SK-N-SH treated with all-trans-retinoic acid at 6 μM for 48 hours (cell line): ENCODE measurements at regions not wholly inside any gene's neighbourhood (a gene's known extent, or its start where the extent isn't known, plus 50 kb on each side); places are given as distances from the start of the nearest gene placed in this dataset.

Experiments
- ATAC-seq: fragments of 200-7000 bp; cut with Tn5 transposase; 3 replicates; pipeline ENCODE4 v1.9.1; 2020; ENCODE audit warnings: mild to moderate bottlenecking, moderate library complexity
- ARNTL ChIP-seq: fragments of 450-650 bp; formaldehyde crosslinking; IDR thresholded peaks from 2 replicates; pipeline ENCODE4 v1.5.0; 2020; ENCODE audit warnings: low read depth, mild to moderate bottlenecking, moderate library complexity, borderline replicate concordance
- BACH2 ChIP-seq: fragments of 250-450 bp; sonication (Bioruptor Pico); IDR thresholded peaks from 2 replicates; pipeline ENCODE4 v1.9.0; 2021; ENCODE audit warnings: mild to moderate bottlenecking, borderline replicate concordance
- CREB5 ChIP-seq: fragments of 250-450 bp; sonication (Bioruptor Pico); IDR thresholded peaks from 2 replicates; pipeline ENCODE4 v1.5.1; 2020; ENCODE audit warnings: low read depth, mild to moderate bottlenecking, moderate library complexity
- CSDC2 ChIP-seq: fragments of 250-450 bp; sonication (Bioruptor Pico); IDR thresholded peaks from 2 replicates; pipeline ENCODE4 v1.5.0; 2020; ENCODE audit warnings: mild to moderate bottlenecking, moderate library complexity
- CSRNP3 ChIP-seq: fragments of 250-450 bp; sonication (Bioruptor Pico); IDR thresholded peaks from 2 replicates; pipeline ENCODE4 v1.5.1; 2021; ENCODE audit warnings: mild to moderate bottlenecking, moderate library complexity
- ESRRG ChIP-seq: fragments of 250-450 bp; sonication (Bioruptor Pico); IDR thresholded peaks from 2 replicates; pipeline ENCODE4 v1.6.1; 2021; ENCODE audit warnings: mild to moderate bottlenecking
- ISL1 ChIP-seq: fragments of 250-450 bp; sonication (Bioruptor Pico); IDR thresholded peaks from 2 replicates; pipeline ENCODE4 v2.1.2; 2022; ENCODE audit warnings: mild to moderate bottlenecking, moderate library complexity
- OSR1 ChIP-seq: fragments of 250-450 bp; sonication (Bioruptor Pico); IDR thresholded peaks from 2 replicates; pipeline ENCODE4 v1.8.0; 2022; ENCODE audit warnings: moderate library complexity, mild to moderate bottlenecking, inconsistent platforms
- PATZ1 ChIP-seq: fragments of 250-450 bp; sonication (Bioruptor Pico); IDR thresholded peaks from 2 replicates; pipeline ENCODE4 v1.8.0; 2020; ENCODE audit warnings: mild to moderate bottlenecking, moderate library complexity, borderline replicate concordance
- PPARA ChIP-seq: fragments of 250-450 bp; sonication (Bioruptor Pico); IDR thresholded peaks from 2 replicates; pipeline ENCODE4 v1.5.0; 2020; ENCODE audit warnings: mild to moderate bottlenecking, borderline replicate concordance
- RARB ChIP-seq: fragments of 250-450 bp; sonication (Bioruptor Pico); IDR thresholded peaks from 2 replicates; pipeline ENCODE4 v1.8.0; 2021; ENCODE audit warnings: mild to moderate bottlenecking, moderate library complexity
- SNAI2 ChIP-seq: fragments of 250-450 bp; sonication (Bioruptor Pico); IDR thresholded peaks from 2 replicates; pipeline ENCODE4 v1.5.0; 2020; ENCODE audit warnings: mild to moderate bottlenecking, moderate library complexity
- TCF4 ChIP-seq: fragments of 250-450 bp; sonication (Bioruptor Pico); IDR thresholded peaks from 2 replicates; pipeline ENCODE4 v1.8.0; 2021; ENCODE audit warnings: mild to moderate bottlenecking, moderate library complexity, borderline replicate concordance
- TOX ChIP-seq: fragments of 250-450 bp; sonication (Bioruptor Pico); IDR thresholded peaks from 2 replicates; pipeline ENCODE4 v1.8.0; 2021; ENCODE audit warnings: mild to moderate bottlenecking, moderate library complexity, borderline replicate concordance
- TSHZ2 ChIP-seq: fragments of 250-450 bp; sonication (Bioruptor Pico); IDR thresholded peaks from 2 replicates; pipeline ENCODE4 v1.5.0; 2020; ENCODE audit warnings: mild to moderate bottlenecking, moderate library complexity
- ZC3H10 ChIP-seq: fragments of 250-450 bp; sonication (Bioruptor Pico); IDR thresholded peaks from 2 replicates; pipeline ENCODE4 v1.5.1; 2021; ENCODE audit warnings: mild to moderate bottlenecking, moderate library complexity
- ZFP3 ChIP-seq: fragments of 250-450 bp; sonication (Bioruptor Pico); IDR thresholded peaks from 2 replicates; pipeline ENCODE4 v1.5.0; 2020; ENCODE audit warnings: mild to moderate bottlenecking, moderate library complexity
- ZFP30 ChIP-seq: fragments of 450-650 bp; formaldehyde crosslinking; IDR thresholded peaks from 2 replicates; pipeline ENCODE4 v1.5.0; 2022; ENCODE audit warnings: mild to moderate bottlenecking, moderate library complexity
- ZNF565 ChIP-seq: fragments of 450-650 bp; formaldehyde crosslinking; conservative IDR thresholded peaks from 2 replicates; pipeline ENCODE4 v1.5.0; 2020; ENCODE audit warnings: low read depth, mild to moderate bottlenecking, moderate library complexity
- ZNF70 ChIP-seq: fragments of 450-650 bp; formaldehyde crosslinking; IDR thresholded peaks from 2 replicates; pipeline ENCODE4 v1.5.0; 2020; ENCODE audit warnings: mild to moderate bottlenecking, moderate library complexity
- ZNF8 ChIP-seq: fragments of 450-650 bp; formaldehyde crosslinking; IDR thresholded peaks from 2 replicates; pipeline ENCODE4 v1.5.0; 2020; ENCODE audit warnings: mild to moderate bottlenecking, moderate library complexity
- TF ChIP-seq, protein P1 (sequence below): fragments of 250-450 bp; sonication (Bioruptor Pico); IDR thresholded peaks from 2 replicates; pipeline ENCODE4 v1.8.0; 2021; ENCODE audit warnings: low read depth, mild to moderate bottlenecking, moderate library complexity, borderline replicate concordance

DNA sequence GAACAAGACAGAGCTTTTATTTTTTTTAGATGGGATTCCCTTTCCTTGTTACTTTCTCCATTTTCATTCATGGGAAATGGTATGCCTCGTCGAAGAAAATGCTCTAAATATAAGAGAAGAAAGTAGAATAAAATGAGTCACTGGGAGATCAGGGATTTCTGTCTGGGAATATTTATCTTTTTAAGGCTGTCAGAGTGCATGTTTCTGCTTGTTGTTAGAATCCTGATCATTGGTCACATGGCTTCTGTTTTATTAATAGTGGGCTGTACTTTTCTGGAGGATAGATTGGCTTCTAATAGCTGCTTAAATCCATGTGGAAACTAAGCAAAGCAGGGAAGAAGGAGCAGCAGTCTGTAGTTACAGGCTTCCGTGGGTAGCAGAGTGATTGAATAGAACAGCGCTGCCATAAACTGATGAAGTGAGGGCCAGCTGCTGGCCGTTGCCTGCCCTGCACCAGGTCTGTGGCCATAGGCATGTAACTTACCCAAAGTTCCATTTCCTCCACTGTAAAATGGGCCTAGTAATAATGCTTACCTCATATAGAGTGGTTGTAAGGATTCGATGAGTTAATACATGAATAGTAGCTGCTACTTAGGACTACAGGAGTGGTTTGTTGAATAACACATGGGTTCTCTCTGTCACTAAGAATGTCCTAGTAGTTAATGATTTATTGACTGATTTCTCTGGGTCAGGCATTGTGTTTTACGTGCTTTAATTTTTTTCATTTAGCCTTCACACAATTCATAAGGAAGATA, 289.9 kb downstream of the SATB1 start:
- peak; percentile 16; the same call in 1 of the 3 replicates for ATAC-seq
- TF ChIP-seq CSRNP3 (CRISPR knock-in tag): no peak
- no peak for TF ChIP-seq PPARA (CRISPR knock-in tag)
- TF ChIP-seq, protein P1, sequence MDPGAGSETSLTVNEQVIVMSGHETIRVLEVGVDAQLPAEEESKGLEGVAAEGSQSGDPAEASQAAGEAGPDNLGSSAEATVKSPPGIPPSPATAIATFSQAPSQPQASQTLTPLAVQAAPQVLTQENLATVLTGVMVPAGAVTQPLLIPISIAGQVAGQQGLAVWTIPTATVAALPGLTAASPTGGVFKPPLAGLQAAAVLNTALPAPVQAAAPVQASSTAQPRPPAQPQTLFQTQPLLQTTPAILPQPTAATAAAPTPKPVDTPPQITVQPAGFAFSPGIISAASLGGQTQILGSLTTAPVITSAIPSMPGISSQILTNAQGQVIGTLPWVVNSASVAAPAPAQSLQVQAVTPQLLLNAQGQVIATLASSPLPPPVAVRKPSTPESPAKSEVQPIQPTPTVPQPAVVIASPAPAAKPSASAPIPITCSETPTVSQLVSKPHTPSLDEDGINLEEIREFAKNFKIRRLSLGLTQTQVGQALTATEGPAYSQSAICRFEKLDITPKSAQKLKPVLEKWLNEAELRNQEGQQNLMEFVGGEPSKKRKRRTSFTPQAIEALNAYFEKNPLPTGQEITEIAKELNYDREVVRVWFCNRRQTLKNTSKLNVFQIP (CRISPR knock-in tag): no peak
- TF ChIP-seq PATZ1 (CRISPR knock-in tag): no peak
- no peak for TF ChIP-seq CREB5 (CRISPR knock-in tag)
- no peak for TF ChIP-seq CSDC2 (CRISPR knock-in tag)
- no peak for TF ChIP-seq OSR1 (CRISPR knock-in tag)
- TF ChIP-seq SNAI2 (CRISPR knock-in tag): no peak
- no peak for TF ChIP-seq ISL1
- no peak for TF ChIP-seq TOX (CRISPR knock-in tag)
- TF ChIP-seq ZFP30 (CRISPR knock-in tag): no peak
- no peak for TF ChIP-seq TSHZ2
- no peak for TF ChIP-seq ESRRG (CRISPR knock-in tag)
- no peak for TF ChIP-seq ZNF70 (CRISPR knock-in tag)

GRCh38 chr3:18134386-18135059, 290.6 kb downstream of the SATB1 start:
- TF ChIP-seq ZNF70 (CRISPR knock-in tag) (no peak), ZFP3 (CRISPR knock-in tag) (no peak), BACH2 (no peak), ESRRG (CRISPR knock-in tag) (no peak), ZNF8 (CRISPR knock-in tag) (no peak), SNAI2 (CRISPR knock-in tag) (no peak), OSR1 (CRISPR knock-in tag) (no peak), CSDC2 (CRISPR knock-in tag) (no peak), ZC3H10 (CRISPR knock-in tag) (no peak), PPARA (CRISPR knock-in tag) (no peak), TCF4 (CRISPR knock-in tag) (no peak), ARNTL (CRISPR knock-in tag) (no peak), CSRNP3 (CRISPR knock-in tag) (no peak), ZFP30 (CRISPR knock-in tag) (no peak), ZNF565 (CRISPR knock-in tag) (no peak), TOX (CRISPR knock-in tag) (no peak), RARB (CRISPR knock-in tag) (no peak), ISL1 (no peak)
- TF ChIP-seq, protein P1 (CRISPR knock-in tag): no peak
- peak; percentile 61; the same call in 2 of the 3 replicates for ATAC-seq
